Psoas muscle (tissue), 7 donors: ENCODE measurements at regions not wholly inside any gene's neighbourhood (a gene's known extent, or its start where the extent isn't known, plus 50 kb on each side); places are given as distances from the start of the nearest gene placed in this dataset.

Experiments
- ATAC-seq, 4 donors: fragments of 200-7000 bp; cut with Tn5 transposase; one replicate each; pipeline ENCODE4 v1.9.1; 2020; ENCODE audit warnings: moderate library complexity in 3 of 4, mild to moderate bottlenecking in 2 of 4
- DNase-seq, 2 donors: peaks; one replicate each; pipeline ENCODE4 v3.0.0-alpha.2; 2020
- H3K27ac ChIP-seq: fragments of 200-600 bp; one replicate; pipeline ENCODE4 v1.8.0; 2022
- H3K27me3 ChIP-seq, 3 donors: fragments of 200-600 bp in 1 of 3; one replicate each; pipeline versions ENCODE4 v1.6.1 to v1.8.0; 2013 to 2022; ENCODE audit warnings: low read length in 2 of 3, mild to moderate bottlenecking in 2 of 3, moderate library complexity in 1 of 3; ENCODE audit not compliant: insufficient read depth in 3 of 3
- H3K36me3 ChIP-seq, 2 donors: fragments of 200-600 bp in 1 of 2; one replicate each; pipeline versions ENCODE4 v1.6.1 to v1.8.0; 2013 to 2022; ENCODE audit warnings: low read depth in 1 of 2, mild to moderate bottlenecking in 1 of 2, moderate library complexity in 1 of 2; ENCODE audit not compliant: insufficient read depth in 1 of 2
- H3K4me1 ChIP-seq: fragments of 200-600 bp; one replicate; pipeline ENCODE4 v1.8.0; 2022
- H3K4me3 ChIP-seq: fragments of 200-600 bp; one replicate; pipeline ENCODE4 v1.8.0; 2022; ENCODE audit warnings: mild to moderate bottlenecking
- H3K9me3 ChIP-seq: fragments of 200-600 bp; one replicate; pipeline ENCODE4 v1.8.0; 2022
- WGBS, 3 donors: extraction: QIAGEN DNeasy Blood & Tissue Kit; methylation state at CpG; one replicate each; pipeline versions ENCODE4 v1.1.6 to v1.1.7; 2013; 5-methylcytosine and 5-hydroxymethylcytosine counted together
- intact Hi-C, 2 donors: fragments of 100-400 bp; cut with DNase I; formaldehyde crosslinking; loops; one replicate each; pipeline versions ENCODE4 v1.11.0 to v1.14.2; 2022
- TF ChIP-seq, protein P1 (sequence below): fragments of 200-600 bp; IDR thresholded peaks from one replicate; pipeline ENCODE4 v1.8.0; 2022; ENCODE audit warnings: antibody characterized with exemption
- donor health status: healthy with polysubstance abuse.
- donor health status: DM: no; HTN: no; CAD: no; lungs with moderate emphysema.
- donor health status: Bipolar disorder and iron deficiency.
- donor health status: healthy.
- donor health status: DM: yes; HTN: yes; CAD: no.
- donor health status: DM: no; HTN: no; CAD: no.
- donor health status: DM: yes; HTN: yes; CAD: no.

GRCh38 chr2:7467782-7468447 is 550.7 kb downstream of the RNF144A start:
- Histone ChIP-seq H3K9me3 (no peaks in the 10 kb centered on the region), H3K27me3 (peaks cover 0 to 2% (median 0%) of the 10 kb centered on the region in 3 donors), H3K36me3 (no peaks in the 10 kb centered on the region), H3K4me1 (no peaks in the 10 kb centered on the region), H3K4me3 (no peak overlapping the region), H3K27ac (no peak overlapping the region)
- ATAC-seq (no peak), DNase-seq (no peak)
- TF ChIP-seq, protein P1, sequence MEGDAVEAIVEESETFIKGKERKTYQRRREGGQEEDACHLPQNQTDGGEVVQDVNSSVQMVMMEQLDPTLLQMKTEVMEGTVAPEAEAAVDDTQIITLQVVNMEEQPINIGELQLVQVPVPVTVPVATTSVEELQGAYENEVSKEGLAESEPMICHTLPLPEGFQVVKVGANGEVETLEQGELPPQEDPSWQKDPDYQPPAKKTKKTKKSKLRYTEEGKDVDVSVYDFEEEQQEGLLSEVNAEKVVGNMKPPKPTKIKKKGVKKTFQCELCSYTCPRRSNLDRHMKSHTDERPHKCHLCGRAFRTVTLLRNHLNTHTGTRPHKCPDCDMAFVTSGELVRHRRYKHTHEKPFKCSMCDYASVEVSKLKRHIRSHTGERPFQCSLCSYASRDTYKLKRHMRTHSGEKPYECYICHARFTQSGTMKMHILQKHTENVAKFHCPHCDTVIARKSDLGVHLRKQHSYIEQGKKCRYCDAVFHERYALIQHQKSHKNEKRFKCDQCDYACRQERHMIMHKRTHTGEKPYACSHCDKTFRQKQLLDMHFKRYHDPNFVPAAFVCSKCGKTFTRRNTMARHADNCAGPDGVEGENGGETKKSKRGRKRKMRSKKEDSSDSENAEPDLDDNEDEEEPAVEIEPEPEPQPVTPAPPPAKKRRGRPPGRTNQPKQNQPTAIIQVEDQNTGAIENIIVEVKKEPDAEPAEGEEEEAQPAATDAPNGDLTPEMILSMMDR = no peak
- 85 to 87% (median 87%) methylated on average over 4 of the region's 4 CpGs for WGBS, 3 donors
- intact Hi-C loops = no loop called here

GRCh38 chr2:7468448-7468828 is 551.2 kb downstream of the RNF144A start:
- H3K4me1 ChIP-seq = no peaks in the 10 kb centered on the region

DNA sequence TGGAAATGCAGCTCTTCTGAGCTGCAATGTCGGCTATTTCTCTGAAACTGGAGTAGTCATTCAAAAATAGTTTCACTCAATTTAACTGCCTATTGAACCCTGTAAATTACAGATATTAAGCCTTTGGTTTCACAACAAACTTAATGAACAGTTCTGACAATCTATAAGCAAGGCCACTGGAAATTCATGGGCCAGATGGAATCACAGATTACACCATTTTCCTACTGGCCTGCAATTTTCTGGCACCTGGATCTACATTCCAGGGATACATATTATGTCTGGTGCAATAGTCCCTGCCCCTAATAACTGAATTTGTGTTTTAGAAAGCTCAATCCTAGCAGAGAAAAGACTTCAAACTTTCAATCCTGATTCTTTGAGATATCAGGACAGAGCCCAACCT is 551.7 kb downstream of the RNF144A start:
- Histone ChIP-seq H3K27ac (no peak overlapping the region), H3K9me3 (no peaks in the 10 kb centered on the region), H3K4me3 (no peak overlapping the region), H3K27me3 (peaks cover 0 to 2% (median 0%) of the 10 kb centered on the region in 3 donors), H3K36me3 (no peaks in the 10 kb centered on the region), H3K4me1 (no peaks in the 10 kb centered on the region)
- intact Hi-C loops = no loop called here
- TF ChIP-seq, protein P1 = no peak
- 63 to 72% (median 67%) methylated on average over 1 of the region's 1 CpG for WGBS, 3 donors
- ATAC-seq = no peak
- no peak for DNase-seq

More at GRCh38 chr2:7468448-7468828, 551.2 kb downstream of the RNF144A start:
- DNase-seq (no peak), ATAC-seq (no peak)
- Histone ChIP-seq H3K27ac (no peak overlapping the region), H3K36me3 (no peaks in the 10 kb centered on the region), H3K4me3 (no peak overlapping the region), H3K9me3 (no peaks in the 10 kb centered on the region), H3K27me3 (peaks cover 0 to 2% (median 0%) of the 10 kb centered on the region in 3 donors)
- TF ChIP-seq, protein P1 = no peak
- intact Hi-C loops = no loop called here
- 84 to 94% (median 89%) methylated on average over 3 of the region's 3 CpGs for WGBS, 3 donors

DNA sequence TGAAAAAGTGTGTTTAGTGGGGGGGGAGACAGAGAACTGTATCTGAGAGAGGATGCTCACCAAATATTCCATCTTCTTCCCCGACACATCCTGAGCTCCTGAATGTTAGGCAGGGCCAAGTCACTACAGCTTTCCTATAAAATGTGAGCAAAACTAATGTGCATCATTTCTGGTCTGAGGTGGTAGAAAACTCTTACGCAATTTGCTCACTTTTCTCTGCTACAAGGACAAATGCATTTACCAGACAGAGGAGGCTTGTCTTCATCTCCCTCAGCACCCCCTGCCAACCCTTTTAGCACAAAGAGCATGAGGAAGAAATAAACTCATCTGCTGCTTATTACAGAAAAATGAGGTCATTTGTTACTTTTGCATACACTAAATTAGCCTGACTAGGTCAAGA is 554.0 kb downstream of the RNF144A start:
- 91 to 93% (median 92%) methylated on average over 2 of the region's 2 CpGs for WGBS, 3 donors
- Histone ChIP-seq H3K27ac (no peak overlapping the region), H3K4me3 (no peak overlapping the region), H3K4me1 (no peaks in the 10 kb centered on the region), H3K9me3 (no peaks in the 10 kb centered on the region), H3K27me3 (peaks cover 0 to 2% (median 0%) of the 10 kb centered on the region in 3 donors), H3K36me3 (no peaks in the 10 kb centered on the region)
- no peak for ATAC-seq
- TF ChIP-seq, protein P1 = no peak
- DNase-seq = no peak
- intact Hi-C loops = no loop called here

GRCh38 chr2:7472465-7472864 is 555.3 kb downstream of the RNF144A start:
- no peaks in the 10 kb centered on the region for H3K9me3 ChIP-seq
- TF ChIP-seq, protein P1 = no peak
- H3K27me3 ChIP-seq = peaks cover 0 to 2% (median 0%) of the 10 kb centered on the region in 3 donors
- ATAC-seq = no peak
- no peak overlapping the region for H3K27ac ChIP-seq
- no peak overlapping the region for H3K4me3 ChIP-seq
- H3K4me1 ChIP-seq = no peaks in the 10 kb centered on the region
- no peak for DNase-seq
- H3K36me3 ChIP-seq = no peaks in the 10 kb centered on the region
- 73 to 84% (median 81%) methylated on average over 2 of the region's 2 CpGs for WGBS, 3 donors
- intact Hi-C loops = no loop called here
